Thyroid gland (tissue), 4 donors: ENCODE measurements at regions not wholly inside any gene's neighbourhood (a gene's known extent, or its start where the extent isn't known, plus 50 kb on each side); places are given as distances from the start of the nearest gene placed in this dataset.

ENCODE experiments used
- CTCF ChIP-seq, 6 experiments: fragments of 200-600 bp in 3 of 6; fragments of 450-650 bp in 3 of 6; sonication (generic) in 3 of 6; IDR thresholded peaks; one replicate each; pipeline ENCODE4 v1.5.1; 2016 to 2019; ENCODE audit warnings: antibody characterized with exemption in 6 of 6, mild to moderate bottlenecking in 2 of 6, inconsistent platforms in 1 of 6, moderate library complexity in 1 of 6
- POLR2A ChIP-seq, 2 donors: fragments of 450-650 bp; IDR thresholded peaks; one replicate each; pipeline ENCODE4 v1.6.1; 2017; ENCODE audit warnings: antibody characterized with exemption in 2 of 2, mild to moderate bottlenecking in 2 of 2, moderate library complexity in 1 of 2

GRCh38 chr13:40255551-40255950 is 410.9 kb downstream of the FOXO1 start:
- TF ChIP-seq POLR2A (IDR thresholded peaks at IDR 0.05) (no peak), CTCF (IDR thresholded peaks at IDR 0.05) (no peak)
